ENCODE measurements at regions not wholly inside any gene's neighbourhood (a gene's known extent, or its start where the extent isn't known, plus 50 kb on each side); places are given as distances from the start of the nearest gene placed in this dataset.
A peak's percentile ranks its signal among the peaks of the same experiment; 100 is the strongest.

- DNase-seq (ENCODE audit: extremely low read depth in 1 of 11, low read depth in 9 of 11, low spot score in 4 of 11) = peak in 8 of 11 donors; percentile 50 to 74 (median 59)
Observed at GRCh38 chr2:41791523-41791922, 256.3 kb upstream of the PKDCC start.

GRCh38 chr2:41803361-41803760, 244.5 kb upstream of the PKDCC start:
- DNase-seq (ENCODE audit: extremely low read depth in 1 of 11, low read depth in 9 of 11, low spot score in 4 of 11) = no peak

GRCh38 chr2:41806286-41806685, 241.5 kb upstream of the PKDCC start:
- DNase-seq (ENCODE audit: extremely low read depth in 1 of 11, low read depth in 9 of 11, low spot score in 4 of 11) = no peak

- DNase-seq (ENCODE audit: extremely low read depth in 1 of 11, low read depth in 9 of 11, low spot score in 4 of 11) = no peak
Observed at GRCh38 chr2:41821167-41821566, 226.7 kb upstream of the PKDCC start.

- DNase-seq (ENCODE audit: extremely low read depth in 1 of 11, low read depth in 9 of 11, low spot score in 4 of 11) = no peak
Observed at GRCh38 chr2:41826921-41827320, 220.9 kb upstream of the PKDCC start.

- no peak for DNase-seq (ENCODE audit: extremely low read depth in 1 of 11, low read depth in 9 of 11, low spot score in 4 of 11)
Observed at GRCh38 chr2:41827354-41827971, 220.4 kb upstream of the PKDCC start.

- peak in 1 of 11 donors; percentile 31 for DNase-seq (ENCODE audit: extremely low read depth in 1 of 11, low read depth in 9 of 11, low spot score in 4 of 11)
Observed at GRCh38 chr2:41828052-41828643, 219.7 kb upstream of the PKDCC start.

- DNase-seq (ENCODE audit: extremely low read depth in 1 of 11, low read depth in 9 of 11, low spot score in 4 of 11) = no peak
Observed at GRCh38 chr2:41829052-41829451, 218.8 kb upstream of the PKDCC start.

- DNase-seq (ENCODE audit: extremely low read depth in 1 of 11, low read depth in 9 of 11, low spot score in 4 of 11) = no peak
Observed at GRCh38 chr2:41830600-41830999, 217.2 kb upstream of the PKDCC start.

- DNase-seq (ENCODE audit: extremely low read depth in 1 of 11, low read depth in 9 of 11, low spot score in 4 of 11) = no peak
Observed at GRCh38 chr2:41832218-41832617, 215.6 kb upstream of the PKDCC start.

GRCh38 chr2:41835401-41835800, 212.4 kb upstream of the PKDCC start:
- DNase-seq (ENCODE audit: extremely low read depth in 1 of 11, low read depth in 9 of 11, low spot score in 4 of 11) = no peak

GRCh38 chr2:41836948-41837347, 210.9 kb upstream of the PKDCC start:
- peak in 10 of 11 donors; percentile 62 to 84 (median 74) for DNase-seq (ENCODE audit: extremely low read depth in 1 of 11, low read depth in 9 of 11, low spot score in 4 of 11)

GRCh38 chr2:41837610-41838009, 210.2 kb upstream of the PKDCC start:
- DNase-seq (ENCODE audit: extremely low read depth in 1 of 11, low read depth in 9 of 11, low spot score in 4 of 11) = no peak

GRCh38 chr2:41840702-41841551, 206.9 kb upstream of the PKDCC start:
- DNase-seq (ENCODE audit: extremely low read depth in 1 of 11, low read depth in 9 of 11, low spot score in 4 of 11) = peak; percentile 88 to 96 (median 95)

- no peak for DNase-seq (ENCODE audit: extremely low read depth in 1 of 11, low read depth in 9 of 11, low spot score in 4 of 11)
Observed at GRCh38 chr2:41846962-41847361, 200.9 kb upstream of the PKDCC start.

- DNase-seq (ENCODE audit: extremely low read depth in 1 of 11, low read depth in 9 of 11, low spot score in 4 of 11) = no peak
Observed at GRCh38 chr2:41847744-41848441, 199.9 kb upstream of the PKDCC start.

- no peak for DNase-seq (ENCODE audit: extremely low read depth in 1 of 11, low read depth in 9 of 11, low spot score in 4 of 11)
Observed at GRCh38 chr2:41851554-41851953, 196.3 kb upstream of the PKDCC start.

GRCh38 chr2:41853427-41854191, 194.2 kb upstream of the PKDCC start:
- DNase-seq (ENCODE audit: extremely low read depth in 1 of 11, low read depth in 9 of 11, low spot score in 4 of 11) = peak in 7 of 11 donors; percentile 55 to 71 (median 65)

GRCh38 chr2:41854227-41854626, 193.6 kb upstream of the PKDCC start:
- no peak for DNase-seq (ENCODE audit: extremely low read depth in 1 of 11, low read depth in 9 of 11, low spot score in 4 of 11)
